Omental fat pad (tissue), 3 donors: ENCODE measurements at regions not wholly inside any gene's neighbourhood (a gene's known extent, or its start where the extent isn't known, plus 50 kb on each side); places are given as distances from the start of the nearest gene placed in this dataset.

Experiments used
- ATAC-seq: fragments of 150-250 bp; one replicate; pipeline ENCODE4 v1.9.1; 2016; ENCODE audit warnings: mild to moderate bottlenecking, moderate library complexity; ENCODE audit not compliant: low FRiP score
- DNase-seq: peaks from one replicate; pipeline ENCODE4 v3.0.0-alpha.2; 2019; ENCODE audit warnings: low spot score
- CTCF ChIP-seq, 3 donors: fragments of 450-650 bp; IDR thresholded peaks; one replicate each; pipeline ENCODE4 v1.5.1; 2016 to 2017; ENCODE audit warnings: antibody characterized with exemption in 3 of 3, mild to moderate bottlenecking in 3 of 3, moderate library complexity in 2 of 3

- no peak for TF ChIP-seq CTCF (IDR thresholded peaks at IDR 0.05)
- no peak for DNase-seq
- no peak for ATAC-seq
Observed at GRCh38 chr2:234333168-234334130, 163.4 kb downstream of the ARL4C start.

- no peak for ATAC-seq
- DNase-seq = no peak
- no peak for TF ChIP-seq CTCF (IDR thresholded peaks at IDR 0.05)
Observed at GRCh38 chr2:234331966-234332365, 164.9 kb downstream of the ARL4C start.

- TF ChIP-seq CTCF (IDR thresholded peaks at IDR 0.05) = no peak
- DNase-seq = no peak
- ATAC-seq = no peak
Observed at GRCh38 chr2:234331566-234331965, 165.3 kb downstream of the ARL4C start.

- DNase-seq (no peak), ATAC-seq (no peak)
- no peak for TF ChIP-seq CTCF (IDR thresholded peaks at IDR 0.05)
Observed at GRCh38 chr2:234330902-234331301, 166.0 kb downstream of the ARL4C start.

GRCh38 chr2:234329202-234329960 is 167.5 kb downstream of the ARL4C start:
- DNase-seq (no peak), ATAC-seq (no peak)
- TF ChIP-seq CTCF (IDR thresholded peaks at IDR 0.05) = no peak

GRCh38 chr2:234328444-234328990 is 168.4 kb downstream of the ARL4C start:
- no peak for TF ChIP-seq CTCF (IDR thresholded peaks at IDR 0.05)
- DNase-seq (no peak), ATAC-seq (no peak)
